HG03066 (cell line): ENCODE measurements at regions not wholly inside any gene's neighbourhood (a gene's known extent, or its start where the extent isn't known, plus 50 kb on each side); places are given as distances from the start of the nearest gene placed in this dataset.
A peak's percentile ranks its signal among the peaks of the same experiment; 100 is the strongest.

Source experiments
- ATAC-seq: cut with Tn5 transposase; IDR thresholded peaks from one replicate; pipeline ENCODE4 v1.9.1; 2021; ENCODE audit warnings: low read depth; ENCODE audit not compliant: unreplicated experiment

- ATAC-seq: no peak
These were observed 868.1 kb upstream of the ID2 start for GRCh38 chr2:7813541-7814292.

GRCh38 chr2:7815726-7816125, 866.1 kb upstream of the ID2 start:
- ATAC-seq: no peak

GRCh38 chr2:7816233-7816632, 865.6 kb upstream of the ID2 start:
- ATAC-seq: no peak

- no peak for ATAC-seq
These were observed 864.9 kb upstream of the ID2 start for GRCh38 chr2:7816944-7817343.

- no peak for ATAC-seq
These were observed 862.5 kb upstream of the ID2 start for GRCh38 chr2:7819316-7819715.

GRCh38 chr2:7819850-7820249, 862.0 kb upstream of the ID2 start:
- no peak for ATAC-seq

GRCh38 chr2:7824211-7824610, 857.6 kb upstream of the ID2 start:
- no peak for ATAC-seq

- ATAC-seq: peak; percentile 84
These were observed 856.1 kb upstream of the ID2 start for GRCh38 chr2:7825591-7826312.

GRCh38 chr2:7826656-7827055, 855.2 kb upstream of the ID2 start:
- no peak for ATAC-seq

GRCh38 chr2:7829241-7829640, 852.6 kb upstream of the ID2 start:
- no peak for ATAC-seq

GRCh38 chr2:7830616-7831015, 851.2 kb upstream of the ID2 start:
- ATAC-seq: no peak

GRCh38 chr2:7835151-7835550, 846.7 kb upstream of the ID2 start:
- no peak for ATAC-seq

- ATAC-seq: peak; percentile 94
These were observed 845.9 kb upstream of the ID2 start for GRCh38 chr2:7835693-7836680.

- no peak for ATAC-seq
These were observed 844.6 kb upstream of the ID2 start for GRCh38 chr2:7837237-7837760.

GRCh38 chr2:7838669-7839068, 843.2 kb upstream of the ID2 start:
- no peak for ATAC-seq

- ATAC-seq: no peak
These were observed 841.0 kb upstream of the ID2 start for GRCh38 chr2:7840651-7841380.

GRCh38 chr2:7841751-7842150, 840.1 kb upstream of the ID2 start:
- no peak for ATAC-seq

GRCh38 chr2:7844414-7844965, 837.4 kb upstream of the ID2 start:
- ATAC-seq: no peak

- no peak for ATAC-seq
These were observed 836.5 kb upstream of the ID2 start for GRCh38 chr2:7845332-7845731.

- ATAC-seq: no peak
These were observed 835.2 kb upstream of the ID2 start for GRCh38 chr2:7846607-7847006.
